ENCODE measurements at regions not wholly inside any gene's neighbourhood (a gene's known extent, or its start where the extent isn't known, plus 50 kb on each side); places are given as distances from the start of the nearest gene placed in this dataset.

DNA sequence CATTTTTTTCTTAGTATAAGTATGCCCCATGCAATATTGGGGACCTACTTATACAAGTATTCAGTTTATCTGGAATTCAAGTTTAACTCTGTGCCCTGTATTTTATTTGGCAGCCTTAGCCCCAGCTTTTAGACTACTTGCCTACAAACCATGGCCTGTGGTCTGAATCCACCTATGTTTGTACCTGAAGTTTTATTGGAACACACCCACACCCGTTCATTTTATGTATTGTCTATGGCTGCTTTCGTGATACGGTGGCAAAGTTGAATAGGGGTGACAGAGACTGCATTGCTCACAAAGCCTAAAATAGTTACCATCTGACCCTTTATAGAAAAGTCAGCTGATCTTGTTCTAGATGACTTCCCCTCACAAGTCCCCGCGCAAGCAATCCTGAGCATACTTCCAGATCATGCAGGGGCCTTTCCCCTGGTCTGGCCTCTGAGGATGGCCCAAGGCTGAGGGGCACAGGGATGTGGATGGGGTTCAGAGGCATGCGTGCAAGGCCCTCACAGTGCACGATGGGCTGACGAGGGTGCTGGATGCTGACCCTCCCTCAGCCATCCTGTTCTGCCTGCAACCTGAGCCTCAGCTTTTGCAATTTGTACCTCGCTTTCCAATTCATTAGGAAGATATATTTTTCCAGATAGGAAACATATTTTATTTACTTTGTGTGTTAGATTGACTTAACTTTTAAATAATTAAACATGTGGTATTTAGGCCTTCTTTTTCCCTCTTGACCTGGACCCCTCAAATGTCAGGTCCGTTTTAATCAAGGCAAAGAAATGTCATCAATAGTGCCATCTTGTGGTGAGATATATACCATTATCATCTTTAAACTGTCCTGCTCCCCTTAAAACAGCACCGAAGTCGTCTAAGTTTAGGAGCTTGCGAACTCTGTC is 527.3 kb upstream of the CCDC196 start:
- ATAC-seq (peak; percentile 55), DNase-seq (ENCODE audit: low spot score) (peak; percentile 80)
- Histone ChIP-seq H3K27ac (ENCODE audit: low read depth) (no peak overlapping the region), H3K27me3 (ENCODE audit: insufficient read depth) (no peaks in the 10 kb centered on the region), H3K36me3 (ENCODE audit: insufficient read depth) (no peaks in the 10 kb centered on the region), H3K4me2 (0 out of 2 replicates have a peak overlapping the region, but pooled peaks have one; percentile 64), H3K9me2 (ENCODE audit: insufficient read depth) (peaks cover 18% of the 10 kb centered on the region), H4K20me1 (replicated peaks; ENCODE audit: insufficient read depth) (no peaks in the 10 kb centered on the region), H2AFZ (no peak overlapping the region), H3K4me1 (ENCODE audit: insufficient read depth) (peaks cover 29% of the 10 kb centered on the region), H3F3A (replicated peaks; ENCODE audit: low read depth) (no peaks in the 10 kb centered on the region), H3K4me3 (no peak overlapping the region), H3K79me2 (replicated peaks; ENCODE audit: insufficient read depth) (no peaks in the 10 kb centered on the region)
- Mint-ChIP-seq H3K36me3 (ENCODE audit: low read depth) (no peaks in the 10 kb centered on the region), H3K27ac (no peak overlapping the region), H3K4me1 (peaks cover 22% of the 10 kb centered on the region), H3K4me3 (no peak overlapping the region), H3K9me3 (peaks cover 5% of the 10 kb centered on the region; the same call in 1 of the 3 replicates), H3K27me3 (ENCODE audit: insufficient read depth, low read depth, poor library complexity) (no peaks in the 10 kb centered on the region)
- no peak for TF ChIP-seq ETS1 (IDR thresholded peaks at IDR 0.05)
- TF ChIP-seq, protein P1, sequence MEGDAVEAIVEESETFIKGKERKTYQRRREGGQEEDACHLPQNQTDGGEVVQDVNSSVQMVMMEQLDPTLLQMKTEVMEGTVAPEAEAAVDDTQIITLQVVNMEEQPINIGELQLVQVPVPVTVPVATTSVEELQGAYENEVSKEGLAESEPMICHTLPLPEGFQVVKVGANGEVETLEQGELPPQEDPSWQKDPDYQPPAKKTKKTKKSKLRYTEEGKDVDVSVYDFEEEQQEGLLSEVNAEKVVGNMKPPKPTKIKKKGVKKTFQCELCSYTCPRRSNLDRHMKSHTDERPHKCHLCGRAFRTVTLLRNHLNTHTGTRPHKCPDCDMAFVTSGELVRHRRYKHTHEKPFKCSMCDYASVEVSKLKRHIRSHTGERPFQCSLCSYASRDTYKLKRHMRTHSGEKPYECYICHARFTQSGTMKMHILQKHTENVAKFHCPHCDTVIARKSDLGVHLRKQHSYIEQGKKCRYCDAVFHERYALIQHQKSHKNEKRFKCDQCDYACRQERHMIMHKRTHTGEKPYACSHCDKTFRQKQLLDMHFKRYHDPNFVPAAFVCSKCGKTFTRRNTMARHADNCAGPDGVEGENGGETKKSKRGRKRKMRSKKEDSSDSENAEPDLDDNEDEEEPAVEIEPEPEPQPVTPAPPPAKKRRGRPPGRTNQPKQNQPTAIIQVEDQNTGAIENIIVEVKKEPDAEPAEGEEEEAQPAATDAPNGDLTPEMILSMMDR (conservative IDR thresholded peaks at IDR 0.05; ENCODE audit: low read depth in 2 of 2) = peak; percentile 66 to 70

DNA sequence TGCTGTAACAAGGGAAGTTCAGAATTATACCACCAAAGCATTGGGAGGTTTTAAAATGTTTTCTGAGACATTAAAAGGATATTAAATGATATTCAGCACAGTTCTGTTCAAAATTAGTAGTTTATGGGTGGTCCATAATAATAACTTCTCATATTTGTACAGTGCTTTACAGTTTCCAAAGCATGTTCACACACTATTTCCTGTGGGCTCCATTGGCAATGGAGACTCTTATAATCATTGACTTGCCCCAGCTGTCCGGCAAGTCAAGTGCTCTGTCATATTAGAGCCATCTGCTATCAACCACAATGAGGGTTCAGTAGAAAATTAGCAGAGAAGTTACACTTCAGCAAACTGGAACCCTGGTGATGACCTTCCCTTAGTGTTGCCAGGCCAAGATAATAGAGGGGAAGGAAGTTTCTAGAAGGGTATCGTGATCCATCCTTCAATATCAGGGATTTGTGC is 526.6 kb upstream of the CCDC196 start:
- Histone ChIP-seq H3K27ac (ENCODE audit: low read depth) (no peak overlapping the region), H3K4me2 (no peak overlapping the region), H4K20me1 (replicated peaks; ENCODE audit: insufficient read depth) (no peaks in the 10 kb centered on the region), H3F3A (replicated peaks; ENCODE audit: low read depth) (no peaks in the 10 kb centered on the region), H3K79me2 (replicated peaks; ENCODE audit: insufficient read depth) (no peaks in the 10 kb centered on the region), H3K36me3 (ENCODE audit: insufficient read depth) (no peaks in the 10 kb centered on the region), H3K9me2 (ENCODE audit: insufficient read depth) (peaks cover 14% of the 10 kb centered on the region), H3K4me1 (ENCODE audit: insufficient read depth) (peaks cover 29% of the 10 kb centered on the region), H3K27me3 (ENCODE audit: insufficient read depth) (no peaks in the 10 kb centered on the region), H3K4me3 (no peak overlapping the region), H2AFZ (no peak overlapping the region)
- DNase-seq (ENCODE audit: low spot score) (no peak), ATAC-seq (no peak)
- Mint-ChIP-seq H3K36me3 (ENCODE audit: low read depth) (no peaks in the 10 kb centered on the region), H3K4me3 (no peak overlapping the region), H3K27me3 (ENCODE audit: insufficient read depth, low read depth, poor library complexity) (no peaks in the 10 kb centered on the region), H3K4me1 (peaks cover 22% of the 10 kb centered on the region), H3K9me3 (peaks cover 5% of the 10 kb centered on the region; the same call in 1 of the 3 replicates), H3K27ac (no peak overlapping the region)
- TF ChIP-seq, protein P2, sequence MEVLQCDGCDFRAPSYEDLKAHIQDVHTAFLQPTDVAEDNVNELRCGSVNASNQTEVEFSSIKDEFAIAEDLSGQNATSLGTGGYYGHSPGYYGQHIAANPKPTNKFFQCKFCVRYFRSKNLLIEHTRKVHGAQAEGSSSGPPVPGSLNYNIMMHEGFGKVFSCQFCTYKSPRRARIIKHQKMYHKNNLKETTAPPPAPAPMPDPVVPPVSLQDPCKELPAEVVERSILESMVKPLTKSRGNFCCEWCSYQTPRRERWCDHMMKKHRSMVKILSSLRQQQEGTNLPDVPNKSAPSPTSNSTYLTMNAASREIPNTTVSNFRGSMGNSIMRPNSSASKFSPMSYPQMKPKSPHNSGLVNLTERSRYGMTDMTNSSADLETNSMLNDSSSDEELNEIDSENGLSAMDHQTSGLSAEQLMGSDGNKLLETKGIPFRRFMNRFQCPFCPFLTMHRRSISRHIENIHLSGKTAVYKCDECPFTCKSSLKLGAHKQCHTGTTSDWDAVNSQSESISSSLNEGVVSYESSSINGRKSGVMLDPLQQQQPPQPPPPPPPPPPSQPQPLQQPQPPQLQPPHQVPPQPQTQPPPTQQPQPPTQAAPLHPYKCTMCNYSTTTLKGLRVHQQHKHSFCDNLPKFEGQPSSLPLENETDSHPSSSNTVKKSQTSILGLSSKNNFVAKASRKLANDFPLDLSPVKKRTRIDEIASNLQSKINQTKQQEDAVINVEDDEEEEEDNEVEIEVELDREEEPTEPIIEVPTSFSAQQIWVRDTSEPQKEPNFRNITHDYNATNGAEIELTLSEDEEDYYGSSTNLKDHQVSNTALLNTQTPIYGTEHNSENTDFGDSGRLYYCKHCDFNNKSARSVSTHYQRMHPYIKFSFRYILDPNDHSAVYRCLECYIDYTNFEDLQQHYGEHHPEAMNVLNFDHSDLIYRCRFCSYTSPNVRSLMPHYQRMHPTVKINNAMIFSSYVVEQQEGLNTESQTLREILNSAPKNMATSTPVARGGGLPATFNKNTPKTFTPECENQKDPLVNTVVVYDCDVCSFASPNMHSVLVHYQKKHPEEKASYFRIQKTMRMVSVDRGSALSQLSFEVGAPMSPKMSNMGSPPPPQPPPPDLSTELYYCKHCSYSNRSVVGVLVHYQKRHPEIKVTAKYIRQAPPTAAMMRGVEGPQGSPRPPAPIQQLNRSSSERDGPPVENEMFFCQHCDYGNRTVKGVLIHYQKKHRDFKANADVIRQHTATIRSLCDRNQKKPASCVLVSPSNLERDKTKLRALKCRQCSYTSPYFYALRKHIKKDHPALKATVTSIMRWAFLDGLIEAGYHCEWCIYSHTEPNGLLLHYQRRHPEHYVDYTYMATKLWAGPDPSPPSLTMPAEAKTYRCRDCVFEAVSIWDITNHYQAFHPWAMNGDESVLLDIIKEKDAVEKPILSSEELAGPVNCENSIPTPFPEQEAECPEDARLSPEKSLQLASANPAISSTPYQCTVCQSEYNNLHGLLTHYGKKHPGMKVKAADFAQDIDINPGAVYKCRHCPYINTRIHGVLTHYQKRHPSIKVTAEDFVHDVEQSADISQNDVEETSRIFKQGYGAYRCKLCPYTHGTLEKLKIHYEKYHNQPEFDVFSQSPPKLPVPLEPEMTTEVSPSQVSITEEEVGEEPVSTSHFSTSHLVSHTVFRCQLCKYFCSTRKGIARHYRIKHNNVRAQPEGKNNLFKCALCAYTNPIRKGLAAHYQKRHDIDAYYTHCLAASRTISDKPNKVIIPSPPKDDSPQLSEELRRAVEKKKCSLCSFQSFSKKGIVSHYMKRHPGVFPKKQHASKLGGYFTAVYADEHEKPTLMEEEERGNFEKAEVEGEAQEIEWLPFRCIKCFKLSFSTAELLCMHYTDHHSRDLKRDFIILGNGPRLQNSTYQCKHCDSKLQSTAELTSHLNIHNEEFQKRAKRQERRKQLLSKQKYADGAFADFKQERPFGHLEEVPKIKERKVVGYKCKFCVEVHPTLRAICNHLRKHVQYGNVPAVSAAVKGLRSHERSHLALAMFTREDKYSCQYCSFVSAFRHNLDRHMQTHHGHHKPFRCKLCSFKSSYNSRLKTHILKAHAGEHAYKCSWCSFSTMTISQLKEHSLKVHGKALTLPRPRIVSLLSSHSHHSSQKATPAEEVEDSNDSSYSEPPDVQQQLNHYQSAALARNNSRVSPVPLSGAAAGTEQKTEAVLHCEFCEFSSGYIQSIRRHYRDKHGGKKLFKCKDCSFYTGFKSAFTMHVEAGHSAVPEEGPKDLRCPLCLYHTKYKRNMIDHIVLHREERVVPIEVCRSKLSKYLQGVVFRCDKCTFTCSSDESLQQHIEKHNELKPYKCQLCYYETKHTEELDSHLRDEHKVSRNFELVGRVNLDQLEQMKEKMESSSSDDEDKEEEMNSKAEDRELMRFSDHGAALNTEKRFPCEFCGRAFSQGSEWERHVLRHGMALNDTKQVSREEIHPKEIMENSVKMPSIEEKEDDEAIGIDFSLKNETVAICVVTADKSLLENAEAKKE (CRISPR knock-in tag; IDR thresholded peaks at IDR 0.05) = no peak
- TF ChIP-seq CREB1 (CRISPR knock-in tag; IDR thresholded peaks at IDR 0.05; ENCODE audit: low read depth) (no peak), STAT1 (IDR thresholded peaks at IDR 0.05; ENCODE audit: unreplicated experiment) (no peak), ZNF331 (CRISPR knock-in tag; IDR thresholded peaks at IDR 0.05; ENCODE audit: low read depth) (no peak), REST (IDR thresholded peaks at IDR 0.05; ENCODE audit: unreplicated experiment) (no peak)
